GM19372 (cell line): ENCODE measurements at regions not wholly inside any gene's neighbourhood (a gene's known extent, or its start where the extent isn't known, plus 50 kb on each side); places are given as distances from the start of the nearest gene placed in this dataset.
"Not testable (repeated sequence)": the region's sequence is repeated elsewhere in the genome, so short reads cannot be mapped to it uniquely, and the experiment has no call there.

Experiments used
- ATAC-seq: cut with Tn5 transposase; IDR thresholded peaks from one replicate; pipeline ENCODE4 v1.9.1; 2021; ENCODE audit warnings: mild to moderate bottlenecking, low read depth, moderate library complexity; ENCODE audit not compliant: unreplicated experiment

- ATAC-seq, result no peak
These were observed 174.7 kb downstream of the MAP2K4 start for GRCh38 chr17:12195418-12195817.

DNA sequence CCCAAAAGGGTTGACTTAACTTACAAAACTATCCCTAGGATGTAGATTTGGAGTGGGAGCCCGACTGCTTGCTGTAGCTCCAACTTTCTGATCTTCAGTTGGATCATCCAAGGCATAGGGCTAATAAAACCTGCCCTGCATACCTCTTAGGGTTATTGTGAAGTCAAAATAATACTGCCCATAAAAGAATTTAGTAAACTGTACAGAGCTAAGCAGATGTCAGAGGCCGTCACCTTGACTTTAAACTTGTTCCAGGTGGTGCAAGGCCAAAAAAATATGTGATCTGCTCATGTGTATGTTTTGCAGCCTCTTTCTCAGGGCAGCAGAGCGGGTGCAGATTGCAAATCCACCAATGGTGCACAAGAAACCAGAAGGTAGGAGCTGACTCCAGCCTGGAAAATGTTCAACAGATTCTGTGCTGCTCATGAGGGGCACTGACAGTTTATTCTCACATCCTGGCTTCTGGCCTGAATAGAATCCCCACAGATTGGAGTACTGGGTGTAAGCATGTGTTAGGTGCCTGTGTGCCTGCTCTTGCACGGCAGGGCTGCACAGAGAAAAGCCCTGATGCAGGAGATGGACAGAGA is 180.7 kb downstream of the MAP2K4 start:
- no peak for ATAC-seq

GRCh38 chr17:12209632-12210191 is 189.0 kb downstream of the MAP2K4 start:
- no peak for ATAC-seq

- not testable (repeated sequence) for ATAC-seq
These were observed 200.2 kb downstream of the MAP2K4 start for GRCh38 chr17:12220714-12221439.

GRCh38 chr17:12222392-12222791 is 201.7 kb downstream of the MAP2K4 start:
- no peak for ATAC-seq

DNA sequence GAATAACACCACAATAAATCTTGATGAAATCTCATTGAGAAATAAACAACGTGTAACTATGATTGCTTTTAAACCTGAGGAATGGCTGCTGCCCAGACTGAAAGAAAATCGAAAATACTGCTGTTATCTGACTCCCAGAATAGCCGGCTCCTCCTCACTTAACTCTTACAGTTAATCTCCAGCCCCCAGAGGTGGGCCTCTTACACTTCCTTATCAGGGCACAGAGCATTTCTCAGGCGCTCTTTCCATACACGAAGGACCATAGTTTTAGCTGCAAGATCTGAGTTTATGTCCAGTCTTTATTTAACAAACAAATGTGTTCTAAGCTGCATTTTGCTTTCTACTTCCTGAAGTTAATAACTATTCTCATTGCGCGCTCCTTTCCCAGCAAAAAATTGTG is 206.9 kb downstream of the MAP2K4 start:
- ATAC-seq, result no peak

- ATAC-seq, result no peak
These were observed 208.7 kb downstream of the MAP2K4 start for GRCh38 chr17:12229335-12229734.

- no peak for ATAC-seq
These were observed 210.0 kb downstream of the MAP2K4 start for GRCh38 chr17:12230481-12231354.

GRCh38 chr17:12231355-12231682 is 210.6 kb downstream of the MAP2K4 start:
- ATAC-seq, result no peak

DNA sequence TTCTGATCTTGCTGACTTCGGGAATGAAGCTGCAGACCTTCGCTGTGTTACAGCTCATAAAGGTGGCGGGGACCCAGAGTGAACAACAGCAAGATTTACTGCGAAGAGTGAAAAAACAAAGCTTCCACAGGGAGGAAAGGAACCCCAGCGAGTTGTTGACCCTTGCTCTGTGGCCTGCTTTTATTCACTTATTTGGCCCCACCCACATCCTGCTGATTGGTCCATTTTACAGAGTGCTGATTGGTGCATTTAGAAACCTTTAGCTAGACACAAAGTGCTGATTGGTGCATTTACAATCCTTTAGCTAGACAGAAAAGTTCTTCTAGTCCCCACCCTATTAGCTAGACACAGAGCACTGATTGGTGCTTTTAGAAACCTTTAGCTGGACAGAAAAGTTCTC is 218.3 kb downstream of the MAP2K4 start:
- ATAC-seq, result not testable (repeated sequence)

- ATAC-seq, result no peak
These were observed 221.8 kb downstream of the MAP2K4 start for GRCh38 chr17:12242345-12242954.

DNA sequence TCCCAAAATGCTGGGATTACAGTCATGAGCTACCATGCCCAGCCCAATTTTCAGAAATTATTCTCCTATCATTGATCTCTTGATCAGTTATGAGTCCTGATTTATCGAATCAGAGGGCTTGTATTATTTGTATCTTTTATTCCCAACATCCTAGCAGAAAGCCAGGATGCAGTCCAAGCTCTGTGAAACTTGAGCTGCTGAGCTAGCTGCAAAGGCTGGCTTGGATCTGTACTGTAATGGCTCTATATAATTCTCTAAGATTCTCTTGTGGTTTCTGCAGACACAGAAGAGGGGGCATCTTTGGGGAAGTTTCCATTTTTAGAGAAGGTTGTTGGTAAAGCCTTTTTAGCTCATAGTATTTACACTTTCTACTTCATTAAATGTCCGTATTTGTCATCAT is 227.1 kb downstream of the MAP2K4 start:
- ATAC-seq, result no peak

DNA sequence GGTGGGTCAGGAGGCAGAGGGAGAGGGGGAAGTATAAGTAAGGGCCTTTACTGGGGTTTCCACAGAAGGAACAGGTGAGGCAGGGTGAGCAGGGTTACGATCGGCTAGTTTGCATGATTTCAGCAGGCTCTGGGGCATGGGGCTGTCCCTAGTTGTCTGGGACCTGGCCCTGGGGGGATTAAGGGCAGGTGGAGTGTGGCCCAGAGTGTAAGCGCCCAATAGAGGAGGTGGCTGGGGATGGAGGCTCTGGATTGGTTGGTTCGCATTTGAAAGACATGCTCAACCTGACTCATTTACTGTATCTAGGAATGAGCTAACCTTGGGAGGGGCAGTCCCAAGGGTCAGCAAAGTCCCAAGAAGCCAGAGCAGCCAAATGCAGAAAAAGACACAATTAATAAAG is 230.3 kb downstream of the MAP2K4 start:
- ATAC-seq, result no peak

DNA sequence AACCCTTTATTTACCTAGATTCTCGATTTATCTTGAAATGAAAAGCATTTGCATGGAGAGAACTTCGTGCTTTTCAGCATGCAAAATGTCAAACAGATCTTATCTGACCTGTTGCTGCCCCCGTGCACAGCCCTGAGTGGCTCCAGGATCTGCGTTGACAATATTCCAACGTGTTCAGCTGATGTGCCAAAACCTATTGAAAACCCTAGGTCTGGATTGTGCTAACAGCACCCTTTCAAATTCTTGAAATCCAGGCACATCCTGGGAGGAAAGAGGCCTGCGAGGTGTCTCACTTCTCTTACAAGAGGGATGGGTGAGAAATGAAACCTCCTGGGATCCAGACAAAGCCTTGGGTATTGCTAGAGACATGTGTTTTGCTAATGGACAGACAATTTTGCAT is 231.8 kb downstream of the MAP2K4 start:
- ATAC-seq, result no peak

DNA sequence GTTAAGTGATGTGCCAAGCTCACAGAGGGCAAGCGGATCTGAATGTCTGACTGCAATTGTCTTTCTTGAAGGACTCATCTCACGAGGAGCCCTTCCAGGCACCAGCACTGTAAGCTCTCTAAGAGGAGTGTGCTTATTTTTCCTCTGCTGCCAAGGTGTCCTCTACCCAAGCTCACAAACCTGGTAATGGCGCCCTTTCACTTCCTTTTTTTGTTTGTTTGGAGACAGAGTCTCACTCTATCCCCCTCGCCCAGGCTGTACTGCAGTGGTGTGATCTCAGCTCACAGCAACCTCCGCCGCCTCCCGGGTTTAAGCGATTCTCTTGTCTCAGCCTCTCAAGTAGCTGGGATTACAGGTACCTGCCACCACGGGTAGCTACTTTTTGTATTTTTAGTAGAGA is 233.8 kb downstream of the MAP2K4 start:
- no peak for ATAC-seq

DNA sequence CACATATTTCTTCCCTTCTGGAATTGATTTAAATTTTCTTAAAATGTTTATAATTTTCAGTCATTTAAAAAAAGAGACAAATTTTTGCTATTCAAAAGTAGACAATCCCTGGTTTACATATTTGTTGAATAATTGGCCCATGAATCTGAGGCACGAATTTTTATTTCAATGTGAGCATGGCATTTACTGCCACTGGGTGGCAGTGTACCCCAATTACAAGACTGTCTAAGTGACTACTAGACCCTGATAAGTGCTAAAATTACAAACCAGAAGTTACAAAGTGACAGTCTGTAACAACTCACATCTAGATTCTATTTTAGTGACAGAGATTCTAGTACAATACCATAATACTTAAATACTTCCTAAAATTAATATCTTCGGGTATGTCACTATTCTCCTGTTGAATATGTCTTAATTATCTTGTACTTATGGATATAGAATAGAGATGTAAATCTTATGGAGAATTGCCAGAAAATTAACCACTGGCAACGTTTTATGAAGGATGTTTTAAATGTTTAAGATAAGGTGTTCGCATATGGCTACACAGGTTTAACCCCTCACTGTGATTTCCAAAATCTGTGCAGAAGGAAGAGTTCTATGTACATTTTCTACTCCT is 235.8 kb downstream of the MAP2K4 start:
- ATAC-seq, result no peak

GRCh38 chr17:12257176-12257575 is 236.5 kb downstream of the MAP2K4 start:
- ATAC-seq, result no peak

DNA sequence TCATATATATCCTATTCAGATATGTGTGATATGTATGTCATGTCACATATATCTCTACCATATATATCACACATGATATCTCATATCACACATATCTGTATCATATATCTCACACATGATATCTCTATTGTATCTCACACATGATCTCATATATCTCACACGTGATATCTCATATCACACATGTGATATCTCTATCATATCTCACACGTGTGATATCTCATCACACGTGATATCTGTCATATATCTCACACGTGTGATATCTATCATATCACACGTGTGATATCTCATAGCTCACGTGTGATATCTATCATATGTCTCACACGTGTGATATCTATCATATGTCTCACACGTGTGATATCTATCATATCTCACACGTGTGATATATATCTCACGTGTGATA is 240.7 kb downstream of the MAP2K4 start:
- ATAC-seq, result no peak

GRCh38 chr17:12269751-12270150 is 249.1 kb downstream of the MAP2K4 start:
- ATAC-seq, result no peak

DNA sequence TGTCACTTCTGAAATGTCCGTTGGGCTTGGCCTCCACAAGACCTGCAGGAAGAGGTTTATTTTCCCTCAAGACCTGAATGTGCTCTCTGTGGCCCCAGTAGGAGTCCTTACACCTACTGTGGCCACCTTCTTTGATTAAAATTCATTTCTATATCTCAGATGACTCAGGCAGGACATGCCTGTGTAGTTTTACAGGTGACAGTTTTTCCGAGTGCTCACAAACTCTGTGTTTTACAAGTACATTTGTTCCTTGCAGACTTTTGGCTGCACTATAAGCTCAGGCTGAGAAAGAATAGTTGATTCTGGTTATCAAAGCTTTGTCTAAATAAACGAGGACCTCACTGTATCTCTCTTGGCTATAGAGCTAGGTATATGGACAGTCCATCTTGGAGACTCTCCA is 257.1 kb downstream of the MAP2K4 start:
- ATAC-seq, result no peak
